Stromal cell of bone marrow (primary cell): ENCODE measurements at regions not wholly inside any gene's neighbourhood (a gene's known extent, or its start where the extent isn't known, plus 50 kb on each side); places are given as distances from the start of the nearest gene placed in this dataset.

Experiments
- DNase-seq: peaks from one replicate; pipeline ENCODE4 v3.0.0-alpha.2; 2012; ENCODE audit warnings: low read depth

DNA sequence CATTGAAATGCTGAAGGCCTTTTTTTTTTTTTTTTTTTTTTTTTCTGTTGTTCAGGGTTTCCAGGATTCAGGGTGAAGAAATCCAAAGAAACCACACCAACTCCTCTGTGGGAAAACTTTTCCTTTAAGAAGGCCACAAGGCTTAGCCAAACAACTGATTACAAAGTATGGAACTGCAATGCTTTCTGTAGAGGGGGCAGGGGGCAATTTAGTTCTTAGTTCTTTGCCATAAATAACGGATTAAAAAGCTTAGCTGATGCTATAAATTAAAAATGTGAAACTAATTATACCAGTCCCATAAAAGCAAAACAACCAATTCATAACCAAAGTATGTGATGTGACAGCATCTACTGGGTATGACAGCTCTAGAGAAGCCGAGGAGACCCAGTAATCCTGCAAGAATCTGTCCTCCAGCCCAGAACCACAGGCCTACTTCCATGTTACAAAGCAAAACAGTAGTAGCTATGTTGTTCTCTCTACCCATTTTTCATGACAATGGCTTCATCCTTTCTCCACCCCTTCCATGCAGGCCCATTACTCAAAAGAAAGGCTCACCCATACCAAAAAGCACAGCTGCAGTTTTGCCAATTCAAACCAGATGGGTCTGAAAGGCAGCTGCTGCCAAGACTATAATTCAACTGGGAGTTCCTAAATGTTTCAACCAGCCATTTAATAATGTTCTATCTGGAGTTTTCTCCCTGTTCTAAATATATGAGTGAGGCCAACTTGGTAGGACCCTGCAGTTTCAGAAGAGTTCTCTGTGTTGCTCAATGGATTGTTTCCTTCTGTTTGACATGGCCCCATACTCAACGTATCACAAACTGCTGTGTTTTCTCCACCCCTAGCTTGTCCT lies 167.1 kb upstream of the ZFHX3 start:
- DNase-seq, result peak; percentile 97

DNA sequence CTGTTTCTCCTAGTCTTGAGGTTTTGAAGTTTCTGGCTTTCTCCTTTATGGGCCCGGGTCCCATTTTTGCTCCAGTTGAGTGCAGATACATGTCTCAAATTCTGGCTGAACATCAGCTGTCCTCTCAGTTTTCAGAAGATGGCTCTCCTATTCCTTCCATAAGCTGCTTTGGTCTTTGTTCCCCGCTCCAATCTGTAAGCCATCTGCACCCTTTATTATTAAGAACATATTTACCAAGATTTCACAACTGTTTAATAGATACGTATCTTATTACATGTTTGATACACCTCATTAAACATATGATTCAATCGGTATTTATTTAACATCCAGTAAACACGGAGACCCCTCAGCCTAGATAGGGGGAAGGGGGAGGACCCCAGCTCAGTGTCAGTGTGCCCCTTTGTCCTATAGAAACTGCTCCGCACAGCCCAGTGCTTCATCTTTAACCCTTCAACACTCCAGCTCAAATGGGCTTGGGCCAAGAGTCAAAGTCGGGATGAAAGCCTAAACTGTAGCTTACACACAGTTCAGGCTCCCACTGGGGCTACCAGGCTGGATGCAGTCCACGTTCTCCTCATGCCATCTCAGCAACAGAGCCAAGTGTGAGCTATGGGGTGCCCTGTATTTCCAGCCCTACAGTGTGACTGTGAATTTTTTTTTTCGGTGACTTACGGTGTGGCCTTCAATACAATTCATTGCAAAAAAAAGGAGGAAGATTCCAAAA lies 166.0 kb upstream of the ZFHX3 start:
- DNase-seq, result peak; percentile 7

DNA sequence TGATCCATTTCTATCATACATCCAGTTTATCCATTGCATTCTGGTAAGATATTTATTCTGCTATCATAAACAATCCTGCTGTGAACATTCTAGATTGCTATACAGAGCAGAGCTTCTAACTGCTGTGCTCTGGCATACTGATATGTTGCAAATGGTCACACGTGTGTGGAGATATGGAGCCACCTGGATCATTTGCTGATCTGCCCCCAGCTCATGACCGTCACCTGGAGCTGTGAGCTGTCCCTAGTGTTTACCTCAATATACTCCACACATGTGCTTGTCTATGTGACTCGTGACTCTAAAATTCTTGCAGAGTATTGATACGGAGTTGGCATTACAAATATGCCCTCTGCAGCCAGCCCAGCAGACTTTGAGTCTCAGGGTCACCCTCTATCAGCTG lies 164.5 kb upstream of the ZFHX3 start:
- DNase-seq, result no peak

DNA sequence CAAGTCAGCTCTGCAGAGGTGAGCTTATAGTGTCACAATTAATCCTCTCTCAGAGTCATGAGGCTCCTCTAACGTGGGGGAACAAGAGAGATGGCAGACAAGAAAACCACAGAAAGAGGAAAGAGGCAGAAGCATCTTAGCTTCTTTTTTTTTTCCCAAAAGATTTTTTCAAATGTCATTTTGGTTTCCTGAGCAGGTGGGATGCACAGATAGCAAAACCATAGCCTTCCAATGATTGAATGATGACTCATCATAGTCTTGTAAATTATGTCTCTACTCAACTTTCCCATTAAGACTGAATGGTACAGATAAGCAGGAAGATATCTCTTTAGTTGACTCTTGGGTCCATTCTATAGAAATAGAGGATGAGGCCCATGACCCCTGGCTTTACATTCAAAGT lies 162.8 kb upstream of the ZFHX3 start:
- DNase-seq, result no peak

DNA sequence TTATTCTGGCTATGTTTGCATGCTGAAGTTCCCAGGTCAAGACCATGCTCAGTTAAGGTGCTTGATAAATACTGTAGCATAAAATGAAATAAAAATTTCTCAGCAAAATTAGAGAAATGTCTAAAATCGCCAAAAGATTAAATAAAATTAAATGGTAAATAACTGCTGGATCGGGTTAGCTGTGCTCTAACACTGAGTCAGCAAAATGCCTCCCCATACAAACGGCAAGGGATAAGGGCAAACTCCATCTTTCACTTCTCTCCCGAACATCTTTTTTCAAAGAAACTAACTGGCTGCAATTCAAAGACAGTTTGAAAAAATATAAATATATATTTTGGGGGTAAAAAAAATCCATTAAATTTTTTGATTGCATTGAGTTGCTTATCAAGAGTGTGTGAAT lies 162.2 kb upstream of the ZFHX3 start:
- DNase-seq, result no peak

DNA sequence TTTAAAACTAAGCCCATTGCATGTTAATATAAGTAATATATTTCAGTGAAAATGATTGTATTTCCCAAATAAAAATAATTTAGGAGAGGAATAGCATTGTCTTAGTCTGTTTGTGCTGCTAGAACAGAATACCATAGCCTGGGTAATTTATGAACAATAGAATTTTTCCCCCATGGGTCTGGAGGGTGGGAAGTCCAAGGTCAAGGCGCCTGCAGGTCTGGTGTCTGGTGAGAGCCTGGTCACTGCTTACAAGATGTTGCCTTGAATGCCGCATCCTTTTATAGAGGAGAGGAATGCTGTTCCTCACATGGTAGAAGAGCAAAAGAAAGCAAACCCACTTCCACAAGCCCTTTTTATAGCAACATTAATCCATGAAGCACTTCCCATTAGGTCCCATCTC lies 161.3 kb upstream of the ZFHX3 start:
- no peak for DNase-seq

DNA sequence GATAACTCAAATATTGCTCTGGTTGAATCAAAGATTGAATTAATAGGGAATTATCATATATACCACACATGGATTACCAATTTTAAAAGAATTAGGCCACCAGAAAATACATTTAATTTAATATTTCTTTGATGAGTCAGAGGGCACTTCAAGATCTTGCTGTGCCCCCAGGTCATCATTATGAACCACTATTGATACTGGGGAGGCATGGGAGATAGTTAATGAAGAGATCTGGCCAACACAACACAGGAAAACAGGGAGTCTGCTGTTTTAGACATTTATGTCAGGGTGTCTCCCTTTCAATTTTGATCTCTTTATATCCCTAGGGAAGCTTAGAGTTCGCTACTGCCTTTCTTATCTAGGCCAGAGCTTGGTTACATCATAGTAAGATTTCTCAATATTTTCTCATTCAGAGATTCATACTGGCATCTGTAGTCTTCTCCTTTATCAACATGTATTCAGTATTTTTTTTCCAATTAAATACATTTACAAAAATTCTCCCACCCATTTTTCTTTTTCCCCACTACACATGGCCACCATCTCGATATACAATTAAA lies 158.3 kb upstream of the ZFHX3 start:
- no peak for DNase-seq

DNA sequence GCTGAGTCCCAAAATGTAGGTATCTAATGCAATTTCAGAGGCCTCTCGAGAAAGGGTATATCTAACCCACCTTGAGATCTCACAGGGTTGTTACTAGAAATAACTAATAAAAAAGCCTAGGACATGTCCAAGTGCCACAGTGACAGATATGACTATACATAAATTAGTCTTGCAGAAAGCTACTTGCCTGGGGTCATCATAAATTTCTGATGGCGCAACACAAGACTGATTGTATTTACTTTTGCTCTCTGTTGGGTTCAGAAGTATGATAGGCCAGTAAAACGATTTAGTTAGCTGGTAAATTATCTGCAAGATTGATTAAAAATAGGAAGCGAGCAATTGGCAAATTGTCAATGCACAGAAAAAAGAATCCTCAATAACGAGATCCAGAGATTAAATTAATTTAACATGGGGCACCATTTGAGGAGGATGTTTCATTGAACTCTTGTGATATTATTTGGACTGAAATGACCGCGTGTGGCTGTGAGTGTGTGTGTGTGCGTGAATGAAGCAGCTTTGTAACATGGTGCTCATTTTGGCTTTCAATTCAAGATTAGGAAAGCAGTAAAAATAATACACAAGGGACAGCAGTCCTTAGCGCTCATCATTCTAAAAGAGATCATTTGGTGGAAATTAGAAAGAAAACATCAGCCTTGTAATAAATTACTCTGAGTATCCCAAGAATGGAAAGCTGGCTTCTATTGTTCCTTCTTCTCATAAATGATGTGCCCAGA lies 157.4 kb upstream of the ZFHX3 start:
- no peak for DNase-seq

DNA sequence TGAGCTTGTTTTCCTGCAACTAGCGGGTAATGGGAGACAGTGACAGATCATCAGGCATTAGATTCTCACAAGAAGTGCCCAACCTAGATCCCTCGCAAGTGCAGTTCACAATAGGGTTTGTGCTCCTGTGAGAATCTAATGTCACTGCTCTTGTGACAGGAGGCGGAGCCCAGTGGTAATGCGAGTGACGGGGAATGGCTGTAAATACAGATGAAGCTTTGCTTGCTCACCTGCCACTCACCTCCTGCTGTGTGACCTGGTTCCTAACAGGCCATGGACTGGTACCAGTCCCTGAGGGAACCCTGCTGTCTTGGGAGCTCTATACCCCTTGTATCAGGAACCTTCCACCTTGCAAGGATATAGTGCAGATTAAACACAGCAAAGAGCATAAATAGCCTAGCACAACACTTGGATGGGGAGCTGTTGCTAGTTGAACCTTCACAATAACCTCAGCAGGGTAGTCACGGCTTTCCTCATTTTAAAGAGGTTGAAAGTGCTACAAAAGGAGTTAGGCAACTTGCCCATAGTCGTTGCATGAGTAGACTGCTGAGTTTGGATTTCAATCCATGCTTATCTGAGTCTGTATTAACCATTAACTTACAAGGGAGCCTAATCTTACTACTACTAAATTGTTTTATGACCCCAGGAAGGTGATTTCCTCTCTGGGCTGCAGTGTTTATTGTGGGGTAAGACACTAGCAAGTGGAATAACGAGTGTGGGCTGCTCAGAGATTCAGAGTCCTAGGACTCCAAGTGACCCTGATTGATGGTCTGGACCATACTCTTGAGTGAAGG lies 156.6 kb upstream of the ZFHX3 start:
- no peak for DNase-seq

DNA sequence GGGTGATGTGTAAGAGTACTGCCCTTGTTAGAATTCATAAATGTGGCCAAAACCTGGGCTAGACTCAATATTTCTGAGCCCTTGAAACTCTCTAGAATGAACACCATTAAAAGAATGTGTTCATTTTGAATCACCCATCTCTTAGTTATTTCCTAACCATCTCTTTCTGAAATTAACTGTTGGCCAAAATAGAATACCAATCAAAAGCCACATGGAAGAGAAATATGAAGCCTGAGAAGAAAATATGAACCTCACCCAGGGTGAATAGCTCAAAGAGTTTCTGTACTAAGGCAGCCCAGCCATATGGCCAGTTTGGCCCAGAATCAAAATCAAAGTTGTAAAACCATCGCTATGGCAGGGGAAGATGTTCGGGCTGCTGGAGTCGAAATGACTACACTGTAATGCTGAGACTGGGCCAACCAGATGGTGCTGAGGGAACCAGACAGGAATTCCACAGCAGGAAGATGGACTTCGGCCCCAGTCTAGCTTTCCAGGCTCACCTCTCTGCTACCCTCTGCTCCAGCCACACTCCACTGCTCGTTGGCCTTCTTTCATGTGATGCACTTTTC lies 154.3 kb upstream of the ZFHX3 start:
- peak; percentile 95 for DNase-seq

DNA sequence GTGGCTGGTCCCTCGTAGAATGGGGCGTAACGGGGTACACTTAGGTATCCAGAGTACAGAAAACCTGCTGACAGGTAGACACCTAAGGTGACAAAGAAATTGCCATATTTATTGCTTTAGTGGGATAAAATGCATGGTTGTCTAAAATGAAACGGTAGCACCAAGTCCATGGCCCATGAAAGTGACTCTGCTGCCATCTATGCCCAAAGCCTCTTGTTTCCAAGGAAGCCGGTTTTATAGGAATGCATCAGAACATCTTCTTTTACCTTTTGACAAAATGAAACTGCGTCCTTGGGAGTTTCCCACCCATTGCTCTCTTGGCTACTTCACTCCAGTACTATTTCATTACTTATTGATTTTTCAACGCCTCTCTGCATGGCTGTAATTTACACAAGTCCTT lies 151.3 kb upstream of the ZFHX3 start:
- no peak for DNase-seq

DNA sequence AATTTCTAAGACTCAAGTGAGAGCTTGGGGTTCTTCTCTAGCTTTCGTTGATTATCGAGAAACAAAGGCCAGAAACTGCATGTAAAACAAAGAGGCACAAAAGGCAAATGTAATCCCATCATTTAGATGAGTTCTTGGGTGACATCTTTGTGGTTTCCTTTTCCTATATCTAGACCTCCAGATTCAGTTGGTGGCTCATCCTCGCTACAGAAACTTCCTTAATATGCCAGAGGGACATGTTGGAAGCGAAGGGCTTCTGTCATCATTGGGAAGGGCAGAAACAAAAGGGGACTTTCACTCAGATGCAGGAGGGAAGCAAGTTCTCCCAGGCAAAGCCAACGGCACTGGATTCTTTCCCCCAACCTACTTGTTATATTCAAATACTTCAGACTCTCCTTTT lies 150.6 kb upstream of the ZFHX3 start:
- no peak for DNase-seq

DNA sequence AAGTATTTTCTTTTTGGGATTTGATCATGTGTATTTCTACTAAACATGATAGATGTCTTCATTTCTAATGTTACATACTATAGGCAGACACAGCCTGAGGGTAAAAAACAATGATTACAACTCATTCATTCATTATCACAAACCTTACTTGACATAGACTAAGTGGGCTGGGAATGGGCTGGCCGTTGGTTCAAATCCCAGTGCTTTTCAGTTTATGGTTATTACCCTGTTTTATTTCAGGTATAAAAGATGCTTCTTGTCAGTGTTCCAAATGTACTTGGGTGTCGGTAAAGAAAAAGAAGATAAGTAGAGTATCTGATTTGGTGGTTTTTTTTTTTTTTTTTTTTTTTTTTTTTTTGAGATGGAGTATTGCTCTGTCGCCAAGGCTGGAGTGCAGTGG lies 149.7 kb upstream of the ZFHX3 start:
- no peak for DNase-seq

DNA sequence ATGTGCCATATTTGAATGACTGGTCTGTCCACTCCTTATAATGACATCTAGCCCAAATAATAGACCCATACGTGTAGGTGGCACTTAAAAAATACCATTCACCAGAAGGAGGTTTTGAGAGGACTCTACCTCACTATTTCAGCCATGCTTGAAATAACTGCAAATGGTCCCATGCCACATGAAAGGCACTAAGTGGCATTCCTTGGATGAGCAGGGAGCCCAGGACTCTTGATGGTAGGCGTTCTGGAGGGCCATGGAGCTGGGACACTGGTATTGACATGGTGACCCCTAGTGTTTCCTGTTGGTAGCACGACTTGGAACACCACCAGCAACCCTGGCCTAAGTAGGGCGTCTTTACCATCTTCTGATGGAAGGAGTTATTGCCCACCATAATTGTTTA lies 148.7 kb upstream of the ZFHX3 start:
- no peak for DNase-seq

DNA sequence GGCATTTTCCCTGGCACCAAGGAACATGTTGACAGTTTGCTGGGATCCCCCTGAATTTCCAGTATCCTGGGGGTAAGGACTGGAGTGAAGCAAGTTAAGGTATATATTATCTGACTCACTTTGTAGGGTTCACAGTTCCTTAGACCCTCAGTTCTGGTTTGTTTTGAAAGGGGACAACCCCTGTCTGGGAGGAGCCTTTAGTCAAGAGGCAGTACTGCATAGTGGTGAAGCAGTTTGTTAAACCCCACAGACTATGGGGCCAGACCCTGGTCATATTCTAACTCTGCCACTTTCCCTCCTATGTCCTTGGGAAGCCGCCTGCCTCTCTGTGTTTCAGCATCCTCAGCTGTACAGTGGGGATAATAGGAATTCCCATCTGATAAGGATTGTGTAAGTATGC lies 145.5 kb upstream of the ZFHX3 start:
- no peak for DNase-seq

DNA sequence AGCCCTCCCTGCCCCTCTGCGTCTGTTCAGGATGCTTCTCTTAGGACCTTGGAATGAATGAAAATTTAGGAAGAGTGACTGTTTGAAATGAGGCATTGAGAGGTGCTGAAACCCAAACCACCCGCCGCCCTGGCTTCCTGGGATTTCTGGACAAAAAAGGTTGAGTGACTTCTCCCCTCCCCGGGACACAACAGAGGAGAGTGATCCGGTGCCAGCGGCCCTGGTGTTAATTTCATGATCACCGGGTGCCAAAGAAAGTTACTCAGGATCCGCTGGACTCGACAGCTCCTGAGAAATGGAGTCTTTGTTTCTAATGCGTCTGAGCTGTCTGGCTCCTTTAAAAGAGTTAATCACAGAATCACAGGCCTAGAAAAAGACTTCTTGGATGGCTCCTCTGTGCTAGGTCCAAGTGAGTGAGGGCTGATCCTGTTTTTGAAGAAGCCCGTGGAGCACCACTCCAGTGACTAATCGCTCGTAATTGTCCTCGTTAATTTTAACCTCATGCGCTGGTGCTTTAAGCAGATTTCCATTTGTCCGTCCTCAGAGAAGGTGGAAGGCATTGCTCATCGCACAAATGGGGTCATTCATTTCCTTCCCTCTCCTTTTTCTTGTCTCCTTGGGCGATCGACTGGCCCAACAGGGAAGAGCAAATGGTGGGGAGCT lies 144.4 kb upstream of the ZFHX3 start:
- DNase-seq, result peak; percentile 55

DNA sequence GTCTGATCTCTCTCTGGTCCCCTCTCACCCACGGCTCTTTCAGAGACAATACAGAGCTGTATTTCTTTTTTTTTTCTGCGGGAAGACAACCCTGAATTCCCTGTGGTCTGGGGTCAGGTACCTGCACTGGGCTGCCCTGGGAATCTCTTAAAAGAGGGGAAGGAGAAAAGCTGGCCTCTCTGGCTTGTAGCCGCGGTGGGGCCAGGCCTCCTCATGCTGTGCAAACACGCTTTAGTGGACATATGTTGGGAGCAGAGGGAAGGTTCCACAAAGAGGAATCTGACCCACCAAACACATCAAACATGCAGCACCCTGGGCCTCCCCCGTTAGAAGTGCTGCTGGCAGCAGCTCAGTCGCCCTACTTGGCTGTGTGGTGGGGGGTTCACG lies 143.7 kb upstream of the ZFHX3 start:
- DNase-seq, result no peak

DNA sequence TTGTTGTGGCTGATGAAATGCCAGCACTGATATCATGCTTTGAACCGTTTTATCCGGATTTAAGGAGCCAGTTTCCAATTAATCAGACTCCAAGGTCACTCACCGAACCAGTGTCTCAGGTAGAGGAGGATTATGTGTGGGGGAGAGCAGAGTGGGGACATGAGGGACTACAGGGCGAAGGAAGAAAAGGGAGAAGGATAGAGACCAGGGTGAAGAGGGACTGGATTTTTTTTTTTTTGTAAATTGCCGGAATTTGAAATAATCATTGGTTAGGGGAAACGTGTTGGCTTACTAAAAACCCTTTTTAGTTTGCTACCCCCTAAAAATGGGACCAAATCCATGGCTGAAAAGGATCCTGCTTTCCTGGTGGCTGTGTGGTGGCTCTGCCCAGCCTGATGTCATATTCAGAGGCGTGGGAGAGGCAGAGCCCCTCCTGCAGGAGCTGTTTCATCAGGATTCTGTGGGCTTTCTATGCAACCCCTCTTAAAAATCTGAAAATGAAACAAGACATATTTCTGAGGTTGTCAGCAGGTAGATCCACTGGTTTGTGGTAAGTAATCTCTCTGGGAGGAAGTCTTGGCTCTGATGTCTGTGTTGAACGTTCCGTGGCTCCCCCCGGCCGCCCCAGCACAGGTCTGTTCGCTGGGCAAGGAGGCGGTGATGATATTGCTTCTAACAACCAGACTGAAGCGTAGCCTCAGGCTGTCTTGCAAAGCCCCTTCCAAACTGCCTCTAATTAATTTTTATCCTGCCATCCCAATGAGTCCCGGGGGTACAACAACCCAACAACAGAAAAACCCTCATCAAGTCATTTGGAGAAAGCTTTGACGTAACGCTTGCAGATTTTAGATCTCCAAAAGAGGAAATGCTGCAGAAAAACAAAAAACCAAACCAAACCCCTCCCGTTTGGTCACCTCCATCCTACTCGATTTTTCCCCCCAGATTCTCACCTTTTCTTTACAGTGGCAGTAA lies 143.0 kb upstream of the ZFHX3 start:
- DNase-seq, result no peak

DNA sequence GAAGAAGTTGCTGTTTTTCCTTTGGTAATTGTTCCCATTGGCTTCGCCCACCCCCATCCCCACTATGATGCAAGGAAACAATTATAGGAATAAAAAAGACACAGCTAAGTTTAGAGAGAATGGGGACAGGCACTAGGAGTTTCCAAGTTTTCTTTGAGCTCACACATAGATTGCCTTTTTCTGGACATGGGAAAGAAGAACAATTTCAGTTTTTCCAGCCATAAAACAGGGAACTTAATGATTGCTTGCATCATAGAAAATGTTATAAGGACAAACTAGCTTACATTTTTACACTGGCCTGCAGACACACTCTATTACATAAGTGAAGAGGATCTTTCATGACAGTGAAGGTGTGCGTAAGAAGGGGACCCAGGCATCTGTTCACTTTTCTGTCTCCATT lies 142.3 kb upstream of the ZFHX3 start:
- DNase-seq, result no peak

DNA sequence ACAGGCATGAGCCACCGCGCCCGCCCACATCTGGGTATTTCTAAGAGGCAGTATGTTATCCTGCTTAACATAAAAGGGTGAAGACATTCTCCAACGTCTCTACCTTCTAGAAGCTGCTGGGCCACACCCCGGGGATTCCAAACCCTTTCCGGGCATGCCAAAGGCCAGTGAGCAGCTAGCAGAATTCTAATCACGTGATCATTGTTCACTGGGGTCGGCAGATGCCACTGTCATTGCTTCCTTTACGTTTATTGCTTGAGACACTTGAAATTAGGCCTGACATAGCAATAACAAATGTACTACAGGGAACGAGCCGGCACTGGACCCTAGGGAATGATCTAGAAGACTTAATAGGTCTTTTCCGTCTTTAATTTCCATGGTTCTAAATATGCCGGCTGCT lies 141.2 kb upstream of the ZFHX3 start:
- DNase-seq, result no peak
